ENCODE measurements at regions not wholly inside any gene's neighbourhood (a gene's known extent, or its start where the extent isn't known, plus 50 kb on each side); places are given as distances from the start of the nearest gene placed in this dataset.

GRCh38 chr10:118508863-118509262 lies 86.6 kb downstream of the PRLHR start:
- TF ChIP-seq CTCF (conservative IDR thresholded peaks at IDR 0.05; ENCODE audit: low read depth, low read length) (no peak), EZH2 (IDR thresholded peaks at IDR 0.05; ENCODE audit: low read length, unreplicated experiment) (no peak)
- POLR2A ChIA-PET (ENCODE audit: unreplicated experiment): no interaction called here
- intact Hi-C loops (cut with micrococcal nuclease): no loop called here
- Histone ChIP-seq H3K27ac (ENCODE audit: low read length) (no peak overlapping the region), H3F3A (ENCODE audit: low read length, unreplicated experiment) (no peaks in the 10 kb centered on the region), H3K9ac (ENCODE audit: low read length) (no peak overlapping the region), H3K4me2 (ENCODE audit: low read length) (no peak overlapping the region), H3K4me3 (ENCODE audit: low read length) (no peak overlapping the region), H3K79me2 (ENCODE audit: low read length) (no peaks in the 10 kb centered on the region), H3K27me3 (ENCODE audit: low read length) (no peaks in the 10 kb centered on the region), H3K9me3 (ENCODE audit: low read length) (no peaks in the 10 kb centered on the region), H3K4me1 (ENCODE audit: insufficient read depth, low read length) (peaks cover 27% of the 10 kb centered on the region), H3K36me3 (ENCODE audit: low read depth, low read length) (no peaks in the 10 kb centered on the region), H3K9me2 (replicated peaks; ENCODE audit: low read length) (no peaks in the 10 kb centered on the region), H4K20me1 (ENCODE audit: low read length) (no peaks in the 10 kb centered on the region), H2AFZ (ENCODE audit: low read length) (no peak overlapping the region)
- no peak for DNase-seq
- ATAC-seq: no peak
- CTCF ChIA-PET: no interaction called here
- no TSS peak for BruUV-seq (replicated peaks)

- Histone ChIP-seq H3K9me3 (ENCODE audit: low read length) (no peaks in the 10 kb centered on the region), H3K27me3 (ENCODE audit: low read length) (no peaks in the 10 kb centered on the region), H2AFZ (ENCODE audit: low read length) (no peak overlapping the region), H4K20me1 (ENCODE audit: low read length) (no peaks in the 10 kb centered on the region), H3K4me3 (ENCODE audit: low read length) (no peak overlapping the region), H3F3A (ENCODE audit: low read length, unreplicated experiment) (no peaks in the 10 kb centered on the region), H3K9ac (ENCODE audit: low read length) (no peak overlapping the region), H3K36me3 (ENCODE audit: low read depth, low read length) (no peaks in the 10 kb centered on the region), H3K4me2 (ENCODE audit: low read length) (no peak overlapping the region), H3K4me1 (ENCODE audit: insufficient read depth, low read length) (peaks cover 28% of the 10 kb centered on the region), H3K27ac (ENCODE audit: low read length) (no peak overlapping the region), H3K79me2 (ENCODE audit: low read length) (no peaks in the 10 kb centered on the region), H3K9me2 (replicated peaks; ENCODE audit: low read length) (no peaks in the 10 kb centered on the region)
- no TSS peak for BruUV-seq (replicated peaks)
- DNase-seq (no peak), ATAC-seq (no peak)
- CTCF ChIA-PET: no interaction called here
- POLR2A ChIA-PET (ENCODE audit: unreplicated experiment): no interaction called here
- intact Hi-C loops (cut with micrococcal nuclease): no loop called here
- TF ChIP-seq EZH2 (IDR thresholded peaks at IDR 0.05; ENCODE audit: low read length, unreplicated experiment): no peak
- TF ChIP-seq EZH2phosphoT487 (IDR thresholded peaks at IDR 0.05; ENCODE audit: borderline replicate concordance, low read length): no peak
- TF ChIP-seq CTCF (conservative IDR thresholded peaks at IDR 0.05; ENCODE audit: low read depth, low read length): no peak
Observed at GRCh38 chr10:118508355-118508754, 87.1 kb downstream of the PRLHR start.

GRCh38 chr10:118506671-118507590 lies 88.5 kb downstream of the PRLHR start:
- H3K9me3 ChIP-seq (ENCODE audit: low read length): no peaks in the 10 kb centered on the region
- H3K9me2 ChIP-seq (replicated peaks; ENCODE audit: low read length): no peaks in the 10 kb centered on the region
- no peaks in the 10 kb centered on the region for H3F3A ChIP-seq (ENCODE audit: low read length, unreplicated experiment)
- H3K4me1 ChIP-seq (ENCODE audit: insufficient read depth, low read length): peaks cover 38% of the 10 kb centered on the region
- no TSS peak for BruUV-seq (replicated peaks)
- no peak overlapping the region for H3K9ac ChIP-seq (ENCODE audit: low read length)
- H3K4me3 ChIP-seq (ENCODE audit: low read length): no peak overlapping the region
- intact Hi-C loops (cut with micrococcal nuclease): no loop called here
- ATAC-seq (no peak), DNase-seq (no peak)
- no peak overlapping the region for H3K4me2 ChIP-seq (ENCODE audit: low read length)
- CTCF ChIA-PET: no interaction called here
- H3K79me2 ChIP-seq (ENCODE audit: low read length): no peaks in the 10 kb centered on the region
- H2AFZ ChIP-seq (ENCODE audit: low read length): no peak overlapping the region
- POLR2A ChIA-PET (ENCODE audit: unreplicated experiment): no interaction called here
- H3K27me3 ChIP-seq (ENCODE audit: low read length): no peaks in the 10 kb centered on the region
- no peak overlapping the region for H3K27ac ChIP-seq (ENCODE audit: low read length)
- H4K20me1 ChIP-seq (ENCODE audit: low read length): no peaks in the 10 kb centered on the region
- TF ChIP-seq EZH2phosphoT487 (IDR thresholded peaks at IDR 0.05; ENCODE audit: borderline replicate concordance, low read length) (no peak), EZH2 (IDR thresholded peaks at IDR 0.05; ENCODE audit: low read length, unreplicated experiment) (no peak), CTCF (conservative IDR thresholded peaks at IDR 0.05; ENCODE audit: low read depth, low read length) (no peak)
- no peaks in the 10 kb centered on the region for H3K36me3 ChIP-seq (ENCODE audit: low read depth, low read length)

Data from PC-3 (cell line).